NOMO-1 (cell line): ENCODE measurements at regions not wholly inside any gene's neighbourhood (a gene's known extent, or its start where the extent isn't known, plus 50 kb on each side); places are given as distances from the start of the nearest gene placed in this dataset.
"Not testable (repeated sequence)": the region's sequence is repeated elsewhere in the genome, so short reads cannot be mapped to it uniquely, and the experiment has no call there.

Experiments used
- DNase-seq, 2 experiments: peaks; one replicate each; lab custom pipeline; 2025; ENCODE audit not compliant: unreplicated experiment in 2 of 2; lab: John Stamatoyannopoulos, UW

DNA sequence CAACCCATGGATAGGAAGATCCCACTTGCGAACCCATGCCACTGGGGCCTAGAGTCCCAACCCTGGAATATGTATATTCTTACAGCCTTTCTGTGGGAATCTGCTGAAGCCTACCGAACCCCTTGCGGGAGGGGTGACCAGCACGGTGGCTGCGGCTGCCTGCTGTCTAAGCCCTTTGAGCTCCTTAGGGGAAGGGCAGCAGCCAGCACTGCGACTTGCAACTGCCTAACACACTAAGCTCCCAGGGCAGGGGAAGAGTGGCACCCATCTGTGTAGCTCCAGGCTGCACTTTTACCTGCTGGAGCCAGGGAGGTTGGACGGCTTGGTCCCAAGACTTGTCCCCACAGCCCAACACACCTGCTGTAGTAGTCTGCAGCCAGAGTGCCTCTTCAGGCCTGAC, 1968.7 kb upstream of the FLRT2 start:
- no peak for DNase-seq

DNA sequence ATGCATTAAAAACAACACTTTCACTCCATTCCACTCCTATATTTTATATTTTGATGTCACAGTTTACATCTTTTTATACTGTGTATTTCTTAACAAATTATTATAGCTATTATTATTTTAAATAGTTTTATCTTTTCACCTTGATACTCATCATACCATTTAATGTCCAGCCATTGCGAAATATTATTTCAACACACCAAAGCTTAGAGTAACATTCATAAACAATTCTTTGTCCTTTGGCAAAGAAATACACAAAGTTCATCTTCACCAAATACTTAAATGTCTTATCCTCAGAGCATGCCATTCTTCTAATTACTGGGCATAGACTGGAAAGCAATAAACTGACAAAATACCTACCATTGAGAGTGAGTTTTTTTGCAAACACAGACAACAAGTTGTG, 1963.4 kb upstream of the FLRT2 start:
- no peak for DNase-seq

DNA sequence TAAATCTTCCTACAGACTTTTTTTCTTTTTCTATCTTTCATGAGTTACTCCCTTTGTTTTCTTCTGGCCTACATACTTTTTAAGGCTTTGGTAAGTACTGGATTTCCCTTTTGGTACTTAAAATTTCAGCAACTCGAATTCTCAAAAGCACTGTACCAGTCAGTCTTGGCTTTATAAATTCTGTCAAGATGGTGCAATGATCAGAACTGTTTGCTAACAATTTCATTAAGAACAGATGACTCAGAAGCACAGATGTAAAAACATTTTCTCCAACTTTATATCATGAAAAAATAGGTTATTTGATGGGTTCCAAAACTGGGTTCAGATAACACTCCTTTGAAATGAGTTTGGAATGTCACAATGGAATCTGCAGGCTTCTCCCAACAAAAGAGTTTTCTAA, 1961.8 kb upstream of the FLRT2 start:
- no peak for DNase-seq

GRCh38 chr14:83575301-83575700, 1954.6 kb upstream of the FLRT2 start:
- DNase-seq: peak; percentile 1 to 46

- no peak for DNase-seq
These were observed 1946.7 kb upstream of the FLRT2 start for GRCh38 chr14:83583201-83583600.

- DNase-seq: no peak
These were observed 1935.1 kb upstream of the FLRT2 start for GRCh38 chr14:83594874-83595273.

GRCh38 chr14:83607682-83608081, 1922.3 kb upstream of the FLRT2 start:
- DNase-seq: no peak

GRCh38 chr14:83611491-83611890, 1918.5 kb upstream of the FLRT2 start:
- no peak for DNase-seq

- no peak for DNase-seq
These were observed 1918.0 kb upstream of the FLRT2 start for GRCh38 chr14:83611906-83612390.

- DNase-seq: no peak
These were observed 1915.0 kb upstream of the FLRT2 start for GRCh38 chr14:83614956-83615355.

DNA sequence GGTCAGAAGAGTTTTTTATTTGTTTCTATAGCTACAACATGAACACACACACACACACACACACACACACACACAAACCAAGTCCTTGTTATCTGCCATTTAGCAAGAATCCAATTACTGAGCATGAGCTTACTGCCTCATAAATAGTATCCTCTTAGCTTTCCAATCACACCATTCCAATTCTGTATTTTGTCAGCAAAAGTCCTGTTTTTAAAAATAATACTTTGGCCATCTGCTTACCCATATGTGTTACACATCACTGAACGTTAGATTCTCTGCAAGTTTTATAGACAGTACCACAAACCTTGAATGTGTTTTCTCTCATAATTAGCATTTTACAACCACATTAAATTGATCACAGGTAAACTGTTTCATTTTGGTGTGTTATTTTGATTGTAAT, 1905.4 kb upstream of the FLRT2 start:
- DNase-seq: no peak

GRCh38 chr14:83632375-83632774, 1897.6 kb upstream of the FLRT2 start:
- peak; percentile 96 for DNase-seq

DNA sequence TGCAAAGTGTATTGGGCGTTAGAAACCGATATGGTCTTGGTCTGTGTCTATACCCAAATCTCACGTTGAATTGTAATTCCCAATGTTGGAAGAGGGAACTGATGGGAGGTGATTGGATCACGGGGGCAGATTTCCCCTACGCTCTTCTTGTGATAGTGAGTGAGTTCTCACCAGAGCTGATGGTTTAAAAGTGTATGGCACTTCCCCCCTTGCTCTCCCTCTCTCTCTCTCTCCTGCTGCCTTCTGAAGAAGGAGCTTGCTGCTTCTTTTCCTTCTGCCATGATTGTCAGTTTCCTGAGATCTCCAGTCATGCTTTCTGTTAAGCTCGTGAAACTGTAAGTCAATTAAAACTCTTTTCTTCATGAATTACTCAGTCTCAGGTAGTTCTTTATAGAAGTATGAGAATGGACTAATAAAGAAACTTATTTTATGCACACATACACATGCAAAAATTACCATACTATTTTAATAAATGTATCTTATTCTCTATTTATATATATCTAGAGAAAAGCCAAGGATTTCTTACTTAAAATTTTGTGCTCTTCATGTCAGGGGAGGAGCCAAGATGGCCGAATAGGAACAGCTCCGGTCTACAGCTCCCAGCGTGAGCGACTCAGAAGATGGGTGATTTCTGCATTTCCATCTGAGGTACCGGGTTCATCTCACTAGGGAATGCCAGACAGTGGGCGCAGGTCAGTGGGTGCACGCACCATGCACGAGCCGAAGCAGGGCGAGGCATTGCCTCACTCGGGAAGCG, 1891.0 kb upstream of the FLRT2 start:
- DNase-seq: no peak

DNA sequence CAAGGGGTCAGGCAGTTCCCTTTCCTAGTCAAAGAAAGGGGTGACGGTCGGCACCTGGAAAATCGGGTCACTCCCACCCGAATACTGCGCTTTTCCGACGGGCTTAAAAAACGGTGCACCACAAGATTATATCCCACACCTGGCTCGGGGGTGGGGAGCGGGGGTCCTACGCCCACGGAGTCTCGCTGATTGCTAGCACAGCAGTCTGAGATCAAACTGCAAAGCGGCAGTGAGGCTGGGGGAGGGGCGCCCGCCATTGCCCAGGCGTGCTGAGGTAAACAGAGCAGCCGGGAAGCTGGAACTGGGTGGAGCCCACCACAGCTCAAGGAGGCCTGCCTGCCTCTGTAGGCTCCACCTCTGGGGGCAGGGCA, 1890.5 kb upstream of the FLRT2 start:
- DNase-seq: not testable (repeated sequence)

DNA sequence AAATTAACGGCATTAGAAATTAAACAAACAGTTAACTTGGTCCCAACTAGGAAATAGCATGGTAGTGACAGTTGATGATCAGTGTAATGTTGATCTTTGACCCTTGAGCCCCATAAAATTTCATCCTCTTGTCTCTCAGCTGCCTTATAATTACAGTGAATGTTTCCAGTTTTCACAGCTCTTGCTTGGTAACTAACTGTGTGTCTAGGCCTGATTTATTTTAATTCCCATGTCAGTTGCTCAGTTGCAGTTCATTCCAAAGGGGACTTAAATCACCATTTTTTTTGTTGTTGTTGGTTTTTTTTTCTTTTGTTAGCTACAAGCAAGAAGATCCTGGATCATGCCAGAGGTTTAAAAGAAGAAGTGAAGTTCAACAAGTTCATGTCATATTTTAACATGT, 1883.7 kb upstream of the FLRT2 start:
- DNase-seq: no peak

DNA sequence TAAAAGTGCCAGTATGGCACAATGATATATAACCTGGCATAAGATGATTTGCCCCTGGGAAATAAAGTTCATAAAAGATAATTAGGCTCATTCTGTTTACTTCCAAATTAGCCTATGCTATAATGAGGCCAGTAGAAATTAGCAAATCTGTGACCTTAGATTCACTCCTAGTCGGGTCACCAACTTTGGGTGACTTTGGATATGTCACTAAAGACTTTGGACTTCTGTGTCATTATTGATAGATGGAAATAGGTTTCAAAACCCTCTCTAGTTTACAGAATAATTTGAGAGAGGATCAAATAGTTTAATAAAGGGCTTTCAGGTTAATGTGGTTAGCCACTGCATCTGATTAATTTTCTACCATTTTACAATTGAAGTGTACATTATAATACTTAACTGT, 1869.3 kb upstream of the FLRT2 start:
- no peak for DNase-seq

GRCh38 chr14:83664389-83664788, 1865.6 kb upstream of the FLRT2 start:
- peak; percentile 6 to 56 for DNase-seq

- no peak for DNase-seq
These were observed 1840.7 kb upstream of the FLRT2 start for GRCh38 chr14:83689265-83689664.

GRCh38 chr14:83697099-83697498, 1832.8 kb upstream of the FLRT2 start:
- no peak for DNase-seq

- no peak for DNase-seq
These were observed 1827.3 kb upstream of the FLRT2 start for GRCh38 chr14:83702619-83703018.

DNA sequence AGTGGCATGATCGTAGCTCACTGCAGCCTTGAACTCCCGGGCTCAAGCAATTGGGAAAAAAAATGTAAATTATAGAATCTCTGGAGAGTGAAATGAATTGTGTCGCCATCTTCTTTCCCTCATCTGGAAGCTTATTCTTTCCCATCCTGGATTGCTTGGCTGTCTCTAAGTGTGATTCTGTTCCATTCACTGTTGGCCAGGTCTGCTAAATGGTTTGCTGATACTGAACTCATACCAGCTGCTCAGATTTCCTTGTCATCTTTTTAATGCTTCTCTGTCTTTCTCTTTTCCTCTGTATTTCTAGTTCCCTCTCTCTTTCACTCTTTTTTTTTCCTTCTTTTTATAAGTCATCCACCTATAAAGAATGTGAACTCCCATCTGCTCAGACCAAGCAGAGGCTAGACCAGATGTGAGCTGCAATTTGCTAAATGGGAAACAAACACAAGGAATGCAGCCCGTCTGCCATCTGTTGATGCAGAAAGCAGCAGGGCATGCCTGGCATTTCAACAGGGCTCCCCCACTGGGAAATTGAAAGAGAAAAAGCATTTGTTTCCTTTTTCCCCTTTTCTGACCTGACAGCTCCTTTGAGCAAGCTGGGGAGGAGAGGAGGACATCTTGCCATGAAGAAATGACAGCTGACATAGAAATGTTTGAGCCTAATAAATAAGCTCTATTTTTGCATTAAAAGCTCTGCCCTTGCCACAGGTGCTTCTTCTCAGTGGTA, 1823.6 kb upstream of the FLRT2 start:
- no peak for DNase-seq

- DNase-seq: no peak
These were observed 1822.9 kb upstream of the FLRT2 start for GRCh38 chr14:83707056-83707455.
